Karpas-422 (cell line): ENCODE measurements at regions not wholly inside any gene's neighbourhood (a gene's known extent, or its start where the extent isn't known, plus 50 kb on each side); places are given as distances from the start of the nearest gene placed in this dataset.

Source experiments
- DNase-seq: peaks from one replicate; pipeline ENCODE4 v3.0.0-alpha.2; 2015
- H2AFZ ChIP-seq: fragments of 200-600 bp; sonication (generic); 2 replicates; pipeline ENCODE4 v1.6.1; 2014; ENCODE audit warnings: antibody characterized with exemption, low read length, mixed read lengths
- H3K27ac ChIP-seq: fragments of 200-600 bp; sonication (generic); 2 replicates; pipeline ENCODE4 v1.5.1; 2014; ENCODE audit warnings: mild to moderate bottlenecking, low read length, moderate library complexity
- H3K27me3 ChIP-seq: fragments of 200-600 bp; sonication (generic); 2 replicates; pipeline ENCODE4 v1.6.1; 2014; ENCODE audit warnings: low read length, mixed read lengths
- H3K36me3 ChIP-seq: fragments of 200-600 bp; sonication (generic); 2 replicates; pipeline ENCODE4 v1.6.1; 2014; ENCODE audit warnings: low read length, mixed read lengths; ENCODE audit not compliant: insufficient read depth
- H3K4me1 ChIP-seq: fragments of 200-600 bp; sonication (generic); 2 replicates; pipeline ENCODE4 v1.6.1; 2014; ENCODE audit warnings: mild to moderate bottlenecking, low read length, mixed read lengths
- H3K4me2 ChIP-seq: fragments of 200-600 bp; sonication (generic); 2 replicates; pipeline ENCODE4 v1.6.1; 2014; ENCODE audit warnings: low read length, low read depth, mild to moderate bottlenecking; ENCODE audit not compliant: poor library complexity, severe bottlenecking
- H3K4me3 ChIP-seq: fragments of 200-600 bp; sonication (generic); 2 replicates; pipeline ENCODE4 v1.5.1; 2014; ENCODE audit warnings: mild to moderate bottlenecking, antibody characterized with exemption, low read length, mixed read lengths
- H3K79me2 ChIP-seq: fragments of 200-600 bp; sonication (generic); 2 replicates; pipeline ENCODE4 v1.6.1; 2014; ENCODE audit warnings: mild to moderate bottlenecking, low read length, mixed read lengths
- H3K9ac ChIP-seq: fragments of 200-600 bp; sonication (generic); 2 replicates; pipeline ENCODE4 v1.6.0; 2014; ENCODE audit warnings: low read length
- H3K9me2 ChIP-seq: fragments of 200-600 bp; sonication (generic), shearing (Covaris generic); replicated peaks from 2 replicates; pipeline ENCODE4 v1.6.0; 2014; ENCODE audit warnings: mild to moderate bottlenecking, low read length, moderate library complexity; ENCODE audit not compliant: insufficient read depth
- H3K9me3 ChIP-seq: fragments of 300-700, 200-600 bp; sonication (generic); 2 replicates; pipeline ENCODE4 v1.6.1; 2014; ENCODE audit warnings: low read length, mixed read lengths
- H4K20me1 ChIP-seq: fragments of 200-600 bp; sonication (generic); 2 replicates; pipeline ENCODE4 v1.6.1; 2014; ENCODE audit warnings: mild to moderate bottlenecking, antibody characterized with exemption, low read length, low read depth; ENCODE audit not compliant: insufficient read depth

DNA sequence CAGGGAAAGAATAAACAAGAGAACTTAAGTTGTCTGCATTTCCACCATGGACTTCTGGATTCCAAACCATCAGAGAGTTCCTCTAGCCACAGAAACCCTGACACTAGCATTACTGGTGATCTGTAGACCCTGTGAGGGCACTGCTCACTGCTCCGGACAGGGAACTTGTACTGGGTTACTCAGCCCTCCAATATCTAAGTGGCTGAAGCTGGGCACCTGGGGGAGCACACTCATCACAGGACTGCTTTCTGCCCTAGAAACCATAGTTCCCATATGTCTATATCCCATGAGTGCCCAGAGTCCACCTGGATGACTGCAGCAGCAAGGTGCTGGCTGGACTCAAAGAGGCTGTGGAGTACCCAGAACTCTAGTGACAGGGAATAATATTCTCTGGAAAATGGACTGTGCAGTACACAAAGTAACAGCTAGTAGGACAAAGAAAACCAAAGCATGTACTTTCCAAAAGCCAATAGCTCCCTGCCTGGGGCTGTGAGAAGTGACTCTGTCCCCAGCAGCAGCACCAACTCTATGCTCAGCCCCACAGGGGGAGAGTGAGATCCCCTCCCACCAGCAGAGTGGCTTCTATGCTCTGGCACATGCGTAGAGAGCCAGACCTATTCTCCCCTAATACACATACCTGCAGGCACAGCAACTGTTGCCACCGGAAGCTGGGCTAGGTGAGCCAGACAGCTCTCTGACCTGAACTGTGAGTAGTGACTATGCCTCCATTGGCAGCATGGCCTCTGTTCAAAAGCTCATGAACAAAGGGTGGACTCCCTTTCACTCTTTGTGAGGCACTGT is 472.9 kb upstream of the FTMT start:
- Histone ChIP-seq H3K9ac (no peak overlapping the region), H3K27me3 (no peaks in the 10 kb centered on the region), H2AFZ (no peak overlapping the region), H3K9me2 (no peaks in the 10 kb centered on the region), H4K20me1 (no peaks in the 10 kb centered on the region), H3K79me2 (no peaks in the 10 kb centered on the region), H3K4me3 (no peak overlapping the region), H3K4me2 (no peak overlapping the region), H3K36me3 (no peaks in the 10 kb centered on the region), H3K27ac (no peak overlapping the region), H3K9me3 (peaks cover 7% of the 10 kb centered on the region; the same call in 1 of the 2 replicates), H3K4me1 (no peaks in the 10 kb centered on the region)
- no peak for DNase-seq

DNA sequence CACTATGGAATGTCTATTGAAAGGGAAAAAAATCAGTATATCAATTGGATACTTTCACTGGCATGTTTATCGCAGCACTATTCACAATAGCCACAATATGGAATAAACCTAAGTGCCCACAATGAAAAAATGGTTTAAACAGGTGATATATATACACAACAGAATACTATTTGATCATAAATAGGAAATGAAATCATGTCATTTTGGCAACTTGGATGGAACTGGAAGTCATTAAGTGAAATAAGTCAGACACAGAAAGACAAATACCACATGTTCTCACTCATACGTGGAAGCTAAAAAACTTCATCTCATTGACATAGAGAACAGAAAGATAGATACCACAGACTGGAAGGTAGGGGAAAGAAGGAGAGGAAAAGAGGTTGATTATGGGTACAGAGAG is 471.6 kb upstream of the FTMT start:
- no peaks in the 10 kb centered on the region for H3K27me3 ChIP-seq
- H3K27ac ChIP-seq = no peak overlapping the region
- no peaks in the 10 kb centered on the region for H3K36me3 ChIP-seq
- no peak for DNase-seq
- no peak overlapping the region for H3K4me2 ChIP-seq
- H3K9ac ChIP-seq = no peak overlapping the region
- H3K4me1 ChIP-seq = no peaks in the 10 kb centered on the region
- H3K9me2 ChIP-seq = no peaks in the 10 kb centered on the region
- H4K20me1 ChIP-seq = no peaks in the 10 kb centered on the region
- no peak overlapping the region for H2AFZ ChIP-seq
- no peaks in the 10 kb centered on the region for H3K79me2 ChIP-seq
- no peak overlapping the region for H3K4me3 ChIP-seq
- H3K9me3 ChIP-seq = peaks cover 7% of the 10 kb centered on the region

GRCh38 chr5:121384359-121384758 is 467.3 kb upstream of the FTMT start:
- Histone ChIP-seq H3K27ac (no peak overlapping the region), H3K4me1 (no peaks in the 10 kb centered on the region), H3K27me3 (no peaks in the 10 kb centered on the region), H3K9me2 (no peaks in the 10 kb centered on the region; the same call in 1 of the 2 replicates), H3K36me3 (no peaks in the 10 kb centered on the region), H4K20me1 (no peaks in the 10 kb centered on the region), H3K9ac (no peak overlapping the region), H3K9me3 (peaks cover 9% of the 10 kb centered on the region), H3K79me2 (no peaks in the 10 kb centered on the region), H3K4me3 (no peak overlapping the region), H2AFZ (no peak overlapping the region), H3K4me2 (no peak overlapping the region)
- no peak for DNase-seq

- no peak overlapping the region for H3K4me2 ChIP-seq
- no peak overlapping the region for H2AFZ ChIP-seq
- no peak overlapping the region for H3K27ac ChIP-seq
- no peaks in the 10 kb centered on the region for H3K27me3 ChIP-seq
- no peaks in the 10 kb centered on the region for H3K79me2 ChIP-seq
- no peak overlapping the region for H3K4me3 ChIP-seq
- H3K36me3 ChIP-seq = no peaks in the 10 kb centered on the region
- no peaks in the 10 kb centered on the region for H4K20me1 ChIP-seq
- H3K9ac ChIP-seq = no peak overlapping the region
- no peaks in the 10 kb centered on the region for H3K4me1 ChIP-seq
- H3K9me3 ChIP-seq = peaks cover 15% of the 10 kb centered on the region
- no peaks in the 10 kb centered on the region; the same call in 1 of the 2 replicates for H3K9me2 ChIP-seq
- no peak for DNase-seq
Observed at GRCh38 chr5:121386334-121386733, 465.3 kb upstream of the FTMT start.

DNA sequence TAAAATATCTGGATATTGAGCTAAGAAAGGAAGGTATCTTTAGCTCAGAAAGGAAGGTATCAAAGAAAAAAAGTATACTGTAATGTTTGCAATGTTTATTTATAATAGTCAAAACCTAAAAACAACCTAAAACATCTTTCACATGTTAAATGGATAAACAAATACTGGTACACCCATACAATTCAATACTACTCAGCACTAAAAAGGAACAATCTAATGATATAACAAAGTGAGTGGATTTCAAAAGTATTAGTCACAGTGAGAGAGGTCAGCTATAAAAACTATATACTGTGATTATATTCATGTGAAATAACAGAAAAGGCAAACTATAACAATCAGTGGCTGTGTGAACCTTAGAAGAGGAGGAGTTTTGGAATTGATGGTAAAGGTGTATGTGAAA is 455.0 kb upstream of the FTMT start:
- Histone ChIP-seq H3K9me3 (peaks cover 3% of the 10 kb centered on the region; the same call in 1 of the 2 replicates), H3K27ac (no peak overlapping the region), H3K9ac (no peak overlapping the region), H4K20me1 (no peaks in the 10 kb centered on the region), H3K79me2 (no peaks in the 10 kb centered on the region), H3K27me3 (no peaks in the 10 kb centered on the region), H3K4me3 (no peak overlapping the region), H3K4me2 (no peak overlapping the region), H3K36me3 (no peaks in the 10 kb centered on the region), H2AFZ (no peak overlapping the region), H3K4me1 (no peaks in the 10 kb centered on the region), H3K9me2 (no peaks in the 10 kb centered on the region)
- no peak for DNase-seq

DNA sequence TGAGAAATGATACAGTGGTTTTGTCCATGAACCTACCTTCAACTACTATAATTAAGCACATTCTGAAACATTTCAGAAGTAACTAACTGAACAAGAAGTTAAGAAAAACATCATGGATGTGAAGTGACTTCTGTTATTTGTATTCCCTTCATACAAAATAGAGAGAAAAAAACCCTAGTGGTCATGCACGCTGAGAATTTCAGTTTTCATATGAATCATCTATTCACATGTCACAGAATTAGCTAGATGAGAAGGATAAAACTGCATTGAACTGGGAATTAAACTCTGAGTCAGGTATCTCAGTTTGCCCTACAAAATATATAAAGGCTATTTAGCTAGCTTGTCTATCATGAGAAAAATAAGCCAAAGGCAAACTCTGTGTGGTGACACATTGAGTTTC is 451.8 kb upstream of the FTMT start:
- Histone ChIP-seq H4K20me1 (no peaks in the 10 kb centered on the region), H3K36me3 (no peaks in the 10 kb centered on the region), H3K4me1 (no peaks in the 10 kb centered on the region), H3K4me3 (no peak overlapping the region), H3K27ac (no peak overlapping the region), H3K9me2 (no peaks in the 10 kb centered on the region), H3K79me2 (no peaks in the 10 kb centered on the region), H3K9me3 (no peaks in the 10 kb centered on the region; the same call in 1 of the 2 replicates), H2AFZ (no peak overlapping the region), H3K9ac (no peak overlapping the region), H3K4me2 (no peak overlapping the region), H3K27me3 (no peaks in the 10 kb centered on the region)
- no peak for DNase-seq

GRCh38 chr5:121408778-121409177 is 442.9 kb upstream of the FTMT start:
- Histone ChIP-seq H3K9ac (no peak overlapping the region), H3K4me2 (no peak overlapping the region), H3K4me1 (no peaks in the 10 kb centered on the region), H3K9me3 (peaks cover 13% of the 10 kb centered on the region; the same call in 1 of the 2 replicates), H3K4me3 (no peak overlapping the region), H3K9me2 (no peaks in the 10 kb centered on the region), H3K27ac (no peak overlapping the region), H4K20me1 (no peaks in the 10 kb centered on the region), H2AFZ (no peak overlapping the region), H3K36me3 (no peaks in the 10 kb centered on the region), H3K79me2 (no peaks in the 10 kb centered on the region), H3K27me3 (no peaks in the 10 kb centered on the region)
- DNase-seq = no peak

GRCh38 chr5:121415270-121415669 is 436.4 kb upstream of the FTMT start:
- no peak overlapping the region for H3K4me2 ChIP-seq
- no peaks in the 10 kb centered on the region for H4K20me1 ChIP-seq
- no peaks in the 10 kb centered on the region for H3K36me3 ChIP-seq
- H3K27me3 ChIP-seq = no peaks in the 10 kb centered on the region
- no peak overlapping the region for H3K9ac ChIP-seq
- H3K79me2 ChIP-seq = no peaks in the 10 kb centered on the region
- no peak for DNase-seq
- 0 out of 2 replicates have a peak, but pooled peaks cover 3% of the 10 kb centered on the region for H3K9me3 ChIP-seq
- no peaks in the 10 kb centered on the region for H3K4me1 ChIP-seq
- no peak overlapping the region for H2AFZ ChIP-seq
- H3K27ac ChIP-seq = no peak overlapping the region
- H3K9me2 ChIP-seq = no peaks in the 10 kb centered on the region
- no peak overlapping the region for H3K4me3 ChIP-seq
